GM12873 (cell line): ENCODE measurements at regions not wholly inside any gene's neighbourhood (a gene's known extent, or its start where the extent isn't known, plus 50 kb on each side); places are given as distances from the start of the nearest gene placed in this dataset.
A peak's percentile ranks its signal among the peaks of the same experiment; 100 is the strongest.

Experiments
- TF ChIP-seq, protein P1 (sequence below): IDR thresholded peaks from 2 replicates; pipeline ENCODE4 v1.5.1; 2012; ENCODE audit warnings: low read depth, mild to moderate bottlenecking, moderate library complexity, low read length, control low read depth; ENCODE audit not compliant: insufficient read depth; ENCODE audit errors: missing control alignments

DNA sequence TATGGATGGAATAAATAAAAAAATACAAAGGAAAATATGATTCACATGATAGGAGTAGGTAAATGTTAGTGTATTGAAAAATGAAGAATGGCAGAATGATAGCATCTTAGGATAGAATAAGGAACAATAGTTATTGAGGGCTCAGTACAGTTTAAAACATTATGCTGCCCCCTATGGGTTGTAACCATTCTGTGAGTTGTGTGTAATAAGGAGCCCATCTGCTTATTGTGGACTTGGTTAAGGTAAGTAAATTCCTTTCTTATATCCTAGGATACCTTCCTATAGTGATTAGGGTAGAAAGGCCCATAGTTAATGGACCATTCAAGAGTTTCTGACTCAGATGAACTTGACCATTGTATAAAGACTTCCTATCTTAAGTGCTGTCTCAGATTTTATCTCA, 195.8 kb downstream of the PDHA2 start:
- TF ChIP-seq, protein P1, sequence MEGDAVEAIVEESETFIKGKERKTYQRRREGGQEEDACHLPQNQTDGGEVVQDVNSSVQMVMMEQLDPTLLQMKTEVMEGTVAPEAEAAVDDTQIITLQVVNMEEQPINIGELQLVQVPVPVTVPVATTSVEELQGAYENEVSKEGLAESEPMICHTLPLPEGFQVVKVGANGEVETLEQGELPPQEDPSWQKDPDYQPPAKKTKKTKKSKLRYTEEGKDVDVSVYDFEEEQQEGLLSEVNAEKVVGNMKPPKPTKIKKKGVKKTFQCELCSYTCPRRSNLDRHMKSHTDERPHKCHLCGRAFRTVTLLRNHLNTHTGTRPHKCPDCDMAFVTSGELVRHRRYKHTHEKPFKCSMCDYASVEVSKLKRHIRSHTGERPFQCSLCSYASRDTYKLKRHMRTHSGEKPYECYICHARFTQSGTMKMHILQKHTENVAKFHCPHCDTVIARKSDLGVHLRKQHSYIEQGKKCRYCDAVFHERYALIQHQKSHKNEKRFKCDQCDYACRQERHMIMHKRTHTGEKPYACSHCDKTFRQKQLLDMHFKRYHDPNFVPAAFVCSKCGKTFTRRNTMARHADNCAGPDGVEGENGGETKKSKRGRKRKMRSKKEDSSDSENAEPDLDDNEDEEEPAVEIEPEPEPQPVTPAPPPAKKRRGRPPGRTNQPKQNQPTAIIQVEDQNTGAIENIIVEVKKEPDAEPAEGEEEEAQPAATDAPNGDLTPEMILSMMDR = peak; percentile 27

DNA sequence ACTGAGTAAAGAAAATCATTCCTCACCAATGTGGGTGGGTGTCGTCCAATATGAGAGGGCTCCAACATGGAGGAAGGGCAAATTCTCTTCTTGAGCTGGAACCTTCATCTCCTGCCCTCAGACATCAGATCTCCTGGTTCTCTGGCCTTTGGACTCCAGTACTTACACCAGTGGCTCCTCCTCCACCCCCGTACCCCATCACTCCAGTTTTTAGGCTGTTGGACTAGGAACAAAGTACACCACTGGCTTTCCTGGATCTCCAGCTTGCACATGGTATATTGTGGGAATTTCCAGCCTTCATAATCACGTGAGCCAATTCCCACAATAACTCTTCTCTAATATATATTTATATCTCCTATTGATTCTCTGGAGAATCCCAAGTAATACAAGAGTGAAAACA, 196.9 kb downstream of the PDHA2 start:
- TF ChIP-seq, protein P1 = no peak

DNA sequence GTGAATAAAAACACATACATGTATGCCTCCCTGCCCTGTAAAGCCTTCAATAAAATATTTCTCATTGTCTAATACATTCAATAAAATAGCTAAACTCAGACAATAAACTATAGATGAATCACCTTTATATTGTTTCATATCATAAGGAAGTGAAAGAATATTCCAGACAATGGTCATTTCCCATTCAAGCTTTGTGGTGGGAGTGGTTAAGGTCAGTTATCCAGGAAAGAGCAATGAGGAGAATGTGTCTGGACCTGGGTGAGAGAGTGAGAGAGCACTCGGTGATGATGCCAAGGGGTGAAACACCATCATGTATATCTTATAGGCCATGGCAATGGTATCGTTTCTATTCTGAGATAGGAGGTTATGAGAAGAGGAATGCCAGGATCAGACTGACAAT, 197.8 kb downstream of the PDHA2 start:
- TF ChIP-seq, protein P1 = no peak

DNA sequence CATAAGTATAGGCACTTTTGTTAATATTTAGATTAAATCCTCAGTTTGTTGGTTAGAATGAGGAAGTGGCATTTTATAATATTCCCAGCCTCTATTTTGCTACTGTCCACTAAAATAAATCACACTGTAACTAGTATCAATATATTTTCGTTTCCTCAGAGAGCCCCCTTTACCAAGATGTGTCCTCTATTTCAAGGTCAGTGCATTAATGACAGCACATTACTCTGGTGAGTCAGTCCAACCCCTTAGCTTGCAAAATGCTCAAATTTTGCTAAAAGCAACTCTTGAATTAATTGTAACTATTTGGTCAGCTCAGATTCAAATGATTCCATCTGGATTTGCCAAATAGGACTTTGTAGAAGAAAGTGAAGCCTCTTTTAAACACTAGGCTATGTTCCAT, 199.3 kb downstream of the PDHA2 start:
- TF ChIP-seq, protein P1 = no peak

DNA sequence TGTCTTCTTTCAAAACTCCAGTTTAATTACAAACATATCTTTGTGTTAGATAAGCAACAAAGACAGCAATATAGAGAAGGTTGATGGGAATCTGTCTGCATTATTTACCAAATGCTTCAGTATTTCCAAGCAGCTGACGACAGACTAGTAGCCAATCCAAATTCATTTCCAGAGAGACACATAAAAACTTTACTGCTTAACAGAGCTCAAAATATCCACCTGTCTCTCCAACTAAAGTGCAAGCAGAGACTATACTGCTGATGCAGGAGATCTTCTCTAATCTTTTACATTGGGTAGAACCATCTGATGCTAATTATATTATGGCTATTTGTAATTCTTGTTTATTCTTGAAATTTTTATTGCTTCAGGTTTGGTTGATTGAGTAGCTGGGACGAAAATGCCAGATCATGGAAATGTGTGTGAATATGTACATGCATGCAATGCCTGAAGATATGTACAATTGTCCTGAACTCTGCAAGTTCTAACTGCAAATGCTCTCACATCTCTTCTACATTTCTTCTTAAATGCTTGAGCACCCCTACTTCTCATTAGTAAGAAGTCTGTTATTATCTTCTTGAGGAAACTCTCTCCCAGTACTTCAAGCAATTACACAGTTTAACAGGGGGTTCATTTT, 200.0 kb downstream of the PDHA2 start:
- TF ChIP-seq, protein P1 = no peak

DNA sequence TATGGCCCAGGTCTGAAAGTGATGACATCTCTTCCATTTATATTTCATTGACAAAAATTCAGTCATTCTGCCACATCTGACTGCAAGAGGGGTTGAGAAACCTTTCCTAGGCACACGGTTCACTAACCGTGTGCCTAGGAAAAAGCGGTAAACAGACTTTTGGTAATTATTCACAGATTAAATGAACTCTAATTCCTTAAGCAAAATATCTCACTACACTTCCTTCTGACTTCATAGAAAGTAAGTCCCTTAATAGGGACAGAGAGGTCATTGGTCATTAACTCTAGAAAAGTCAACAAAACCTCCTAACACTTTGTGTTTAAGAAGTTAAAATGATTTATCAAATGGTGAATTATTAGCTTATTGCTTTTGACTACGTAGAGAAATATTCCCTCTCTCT, 205.1 kb downstream of the PDHA2 start:
- TF ChIP-seq, protein P1 = no peak

DNA sequence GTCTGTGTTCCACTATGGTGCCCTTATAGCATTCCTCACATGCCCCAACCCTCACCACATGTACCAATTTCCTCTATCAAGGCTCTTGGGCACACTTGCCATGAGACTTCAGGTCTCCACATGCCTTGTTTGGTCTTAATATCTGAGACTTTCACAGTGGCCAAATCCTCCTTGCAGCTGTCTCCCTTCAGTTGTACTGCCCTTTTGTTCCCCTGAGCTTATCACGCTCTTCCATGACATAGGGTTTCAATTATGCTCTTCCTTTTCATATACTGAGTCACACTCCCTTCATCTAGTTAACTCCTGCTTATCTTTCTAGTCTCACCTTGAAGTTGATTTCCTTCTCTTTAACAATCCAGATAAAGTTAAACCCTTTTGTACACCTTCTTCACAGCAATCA, 212.9 kb downstream of the PDHA2 start:
- TF ChIP-seq, protein P1 = no peak
